ENCODE measurements at regions not wholly inside any gene's neighbourhood (a gene's known extent, or its start where the extent isn't known, plus 50 kb on each side); places are given as distances from the start of the nearest gene placed in this dataset.

DNA sequence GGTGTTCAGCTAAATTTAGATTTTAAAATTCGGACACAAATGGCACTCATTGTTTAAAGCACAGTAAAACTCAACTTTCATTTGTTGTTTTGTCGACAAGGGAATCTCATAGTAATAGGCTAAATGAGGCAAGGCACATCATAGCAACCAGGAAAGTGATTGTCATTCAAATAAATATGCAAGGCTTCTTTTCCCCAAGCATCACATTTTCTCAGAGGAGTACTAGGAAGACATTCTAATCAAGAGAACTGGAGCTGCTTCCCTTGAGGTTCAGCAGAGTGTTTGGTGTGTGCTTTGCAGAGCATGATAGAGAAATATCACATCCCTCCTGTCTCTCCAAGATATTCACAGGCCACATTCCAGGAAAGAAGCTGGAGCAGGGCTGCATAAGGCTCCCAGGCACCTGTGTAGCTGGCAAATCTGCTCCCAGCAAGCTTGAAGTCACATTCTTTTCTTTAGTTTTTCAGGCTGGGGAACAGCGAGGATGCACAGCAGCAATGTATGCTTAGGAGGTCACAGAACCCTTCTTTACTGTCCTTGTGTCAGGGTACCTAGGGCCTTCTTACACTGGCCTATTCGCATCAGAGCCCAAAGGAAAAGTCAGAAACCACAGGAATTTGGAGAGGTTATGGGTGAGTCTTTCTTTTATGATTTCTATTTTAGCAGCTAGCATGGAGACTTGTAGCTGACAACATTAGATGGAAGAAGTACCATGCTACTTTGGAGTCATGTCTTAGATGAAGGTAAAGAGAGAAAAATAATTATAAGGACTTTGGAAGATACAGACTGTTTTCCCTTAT lies 95.9 kb upstream of the HDAC9 start:
- Histone ChIP-seq H3K27me3 (ENCODE audit: insufficient read depth, low read length) (no peaks in the 10 kb centered on the region), H3K9me3 (ENCODE audit: control insufficient read depth in 1 of 2, insufficient read depth in 1 of 2, low read depth in 1 of 2, low read length in 2 of 2) (no peaks in the 10 kb centered on the region), H3K4me1 (ENCODE audit: control insufficient read depth in 1 of 2, insufficient read depth in 2 of 2, low read length in 2 of 2) (no peaks in the 10 kb centered on the region), H3K4me2 (ENCODE audit: low read length) (no peak overlapping the region), H4K20me1 (ENCODE audit: insufficient read depth) (no peaks in the 10 kb centered on the region), H3K27ac (ENCODE audit: low read depth, low read length) (no peak overlapping the region), H3K4me3 (replicated peaks in 1 of 2; ENCODE audit: low read depth in 1 of 2, low read length in 2 of 2) (no peak overlapping the region), H3K9me2 (ENCODE audit: insufficient read depth) (no peaks in the 10 kb centered on the region), H3K79me2 (ENCODE audit: insufficient read depth, low read length) (no peaks in the 10 kb centered on the region), H3K9ac (ENCODE audit: low read length) (no peak overlapping the region), H3K36me3 (ENCODE audit: control insufficient read depth in 1 of 2, insufficient read depth in 2 of 2, low read length in 2 of 2) (no peaks in the 10 kb centered on the region), H2AFZ (ENCODE audit: low read depth, low read length, poor library complexity, severe bottlenecking) (no peak overlapping the region)
- no peak for ATAC-seq
- TF ChIP-seq ZFX (IDR thresholded peaks at IDR 0.05) = no peak
- TF ChIP-seq SRF (IDR thresholded peaks at IDR 0.05; ENCODE audit: low read depth) = no peak
- intact Hi-C loops (cut with micrococcal nuclease) = no loop called here
- CTCF ChIA-PET = no interaction called here
- DNase-seq (ENCODE audit: low read depth, low spot score) = no peak
- POLR2A ChIA-PET = no interaction called here
- no TSS peak for BruUV-seq (replicated peaks)
- RAD21 ChIA-PET (ENCODE audit: low non-redundant PET in 1 of 2, low total read pairs in 2 of 2, uncharacterized antibody in 2 of 2, unreplicated experiment in 2 of 2) = no interaction called here

DNA sequence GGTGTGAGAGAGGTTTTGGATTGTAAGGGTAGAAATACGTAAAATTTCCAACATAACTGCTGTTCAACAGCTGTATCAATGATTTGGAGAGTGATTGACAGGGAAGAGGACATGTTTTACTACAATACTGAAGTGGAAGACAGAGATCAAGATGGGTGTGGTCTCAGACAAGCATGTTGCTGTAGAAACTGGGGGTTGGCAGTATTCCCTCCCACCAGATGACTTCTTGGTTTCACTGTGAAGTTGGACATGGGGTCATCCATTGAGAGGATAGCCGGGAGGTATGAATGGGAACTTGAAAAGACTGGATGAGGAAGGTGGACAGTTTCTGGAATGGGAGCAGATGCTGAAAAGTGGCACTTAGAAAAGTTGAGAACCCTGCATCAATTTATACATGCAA lies 95.3 kb upstream of the HDAC9 start:
- Histone ChIP-seq H3K27ac (ENCODE audit: low read depth, low read length) (no peak overlapping the region), H3K79me2 (ENCODE audit: insufficient read depth, low read length) (no peaks in the 10 kb centered on the region), H2AFZ (ENCODE audit: low read depth, low read length, poor library complexity, severe bottlenecking) (no peak overlapping the region), H3K9ac (ENCODE audit: low read length) (no peak overlapping the region), H4K20me1 (ENCODE audit: insufficient read depth) (no peaks in the 10 kb centered on the region), H3K4me3 (replicated peaks in 1 of 2; ENCODE audit: low read depth in 1 of 2, low read length in 2 of 2) (no peak overlapping the region), H3K4me2 (ENCODE audit: low read length) (no peak overlapping the region), H3K9me3 (ENCODE audit: control insufficient read depth in 1 of 2, insufficient read depth in 1 of 2, low read depth in 1 of 2, low read length in 2 of 2) (no peaks in the 10 kb centered on the region), H3K36me3 (ENCODE audit: control insufficient read depth in 1 of 2, insufficient read depth in 2 of 2, low read length in 2 of 2) (no peaks in the 10 kb centered on the region), H3K4me1 (ENCODE audit: control insufficient read depth in 1 of 2, insufficient read depth in 2 of 2, low read length in 2 of 2) (no peaks in the 10 kb centered on the region), H3K27me3 (ENCODE audit: insufficient read depth, low read length) (no peaks in the 10 kb centered on the region), H3K9me2 (ENCODE audit: insufficient read depth) (no peaks in the 10 kb centered on the region)
- BruUV-seq (replicated peaks) = no TSS peak
- DNase-seq (ENCODE audit: low read depth, low spot score) (no peak), ATAC-seq (no peak)
- POLR2A ChIA-PET = no interaction called here
- TF ChIP-seq EZH2phosphoT487 (IDR thresholded peaks at IDR 0.05; ENCODE audit: borderline replicate concordance) (no peak), EZH2 (IDR thresholded peaks at IDR 0.05) (no peak), ZNF274 (IDR thresholded peaks at IDR 0.05; ENCODE audit: low read depth, low read length) (no peak), ZFX (IDR thresholded peaks at IDR 0.05) (no peak), TCF7L2 (IDR thresholded peaks at IDR 0.05; ENCODE audit: borderline replicate concordance, extremely low read depth, insufficient read depth, insufficient read length) (no peak), SIN3A (IDR thresholded peaks at IDR 0.05; ENCODE audit: low read depth) (no peak), SRF (IDR thresholded peaks at IDR 0.05; ENCODE audit: low read depth) (no peak), ELF1 (IDR thresholded peaks at IDR 0.05; ENCODE audit: borderline replicate concordance, low read depth) (no peak), CBX3 (IDR thresholded peaks at IDR 0.05; ENCODE audit: low read depth) (no peak), JUND (IDR thresholded peaks at IDR 0.05) (no peak), RAD21 (IDR thresholded peaks at IDR 0.05; ENCODE audit: low read depth) (no peak), CEBPB (IDR thresholded peaks at IDR 0.05; ENCODE audit: low read depth) (no peak), SP1 (IDR thresholded peaks at IDR 0.05; ENCODE audit: low read depth) (no peak), EGR1 (IDR thresholded peaks at IDR 0.05; ENCODE audit: low read depth) (no peak)
- TF ChIP-seq, protein P1, sequence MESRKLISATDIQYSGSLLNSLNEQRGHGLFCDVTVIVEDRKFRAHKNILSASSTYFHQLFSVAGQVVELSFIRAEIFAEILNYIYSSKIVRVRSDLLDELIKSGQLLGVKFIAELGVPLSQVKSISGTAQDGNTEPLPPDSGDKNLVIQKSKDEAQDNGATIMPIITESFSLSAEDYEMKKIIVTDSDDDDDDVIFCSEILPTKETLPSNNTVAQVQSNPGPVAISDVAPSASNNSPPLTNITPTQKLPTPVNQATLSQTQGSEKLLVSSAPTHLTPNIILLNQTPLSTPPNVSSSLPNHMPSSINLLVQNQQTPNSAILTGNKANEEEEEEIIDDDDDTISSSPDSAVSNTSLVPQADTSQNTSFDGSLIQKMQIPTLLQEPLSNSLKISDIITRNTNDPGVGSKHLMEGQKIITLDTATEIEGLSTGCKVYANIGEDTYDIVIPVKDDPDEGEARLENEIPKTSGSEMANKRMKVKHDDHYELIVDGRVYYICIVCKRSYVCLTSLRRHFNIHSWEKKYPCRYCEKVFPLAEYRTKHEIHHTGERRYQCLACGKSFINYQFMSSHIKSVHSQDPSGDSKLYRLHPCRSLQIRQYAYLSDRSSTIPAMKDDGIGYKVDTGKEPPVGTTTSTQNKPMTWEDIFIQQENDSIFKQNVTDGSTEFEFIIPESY (IDR thresholded peaks at IDR 0.05; ENCODE audit: extremely low read depth, insufficient replicate concordance, low read length) = no peak
- TF ChIP-seq, protein P2, sequence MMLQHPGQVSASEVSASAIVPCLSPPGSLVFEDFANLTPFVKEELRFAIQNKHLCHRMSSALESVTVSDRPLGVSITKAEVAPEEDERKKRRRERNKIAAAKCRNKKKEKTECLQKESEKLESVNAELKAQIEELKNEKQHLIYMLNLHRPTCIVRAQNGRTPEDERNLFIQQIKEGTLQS (IDR thresholded peaks at IDR 0.05) = no peak
- TF ChIP-seq, protein P3, sequence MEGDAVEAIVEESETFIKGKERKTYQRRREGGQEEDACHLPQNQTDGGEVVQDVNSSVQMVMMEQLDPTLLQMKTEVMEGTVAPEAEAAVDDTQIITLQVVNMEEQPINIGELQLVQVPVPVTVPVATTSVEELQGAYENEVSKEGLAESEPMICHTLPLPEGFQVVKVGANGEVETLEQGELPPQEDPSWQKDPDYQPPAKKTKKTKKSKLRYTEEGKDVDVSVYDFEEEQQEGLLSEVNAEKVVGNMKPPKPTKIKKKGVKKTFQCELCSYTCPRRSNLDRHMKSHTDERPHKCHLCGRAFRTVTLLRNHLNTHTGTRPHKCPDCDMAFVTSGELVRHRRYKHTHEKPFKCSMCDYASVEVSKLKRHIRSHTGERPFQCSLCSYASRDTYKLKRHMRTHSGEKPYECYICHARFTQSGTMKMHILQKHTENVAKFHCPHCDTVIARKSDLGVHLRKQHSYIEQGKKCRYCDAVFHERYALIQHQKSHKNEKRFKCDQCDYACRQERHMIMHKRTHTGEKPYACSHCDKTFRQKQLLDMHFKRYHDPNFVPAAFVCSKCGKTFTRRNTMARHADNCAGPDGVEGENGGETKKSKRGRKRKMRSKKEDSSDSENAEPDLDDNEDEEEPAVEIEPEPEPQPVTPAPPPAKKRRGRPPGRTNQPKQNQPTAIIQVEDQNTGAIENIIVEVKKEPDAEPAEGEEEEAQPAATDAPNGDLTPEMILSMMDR (IDR thresholded peaks at IDR 0.05 in 2 of 3, conservative IDR thresholded peaks at IDR 0.05 in 1 of 3; ENCODE audit: borderline replicate concordance in 1 of 3, insufficient read depth in 1 of 3, low read depth in 2 of 3, low read length in 2 of 3) = no peak
- intact Hi-C loops (cut with micrococcal nuclease) = no loop called here
- RAD21 ChIA-PET (ENCODE audit: low non-redundant PET in 1 of 2, low total read pairs in 2 of 2, uncharacterized antibody in 2 of 2, unreplicated experiment in 2 of 2) = no interaction called here
- CTCF ChIA-PET = interaction anchor here (0.7 kb wide), 1 partner anchor 1314 kb away, joined by 3 read pairs; no protein-coding TSS in a partner anchor
